DOHH2 (cell line): ENCODE measurements at regions not wholly inside any gene's neighbourhood (a gene's known extent, or its start where the extent isn't known, plus 50 kb on each side); places are given as distances from the start of the nearest gene placed in this dataset.

Experiments
- H3F3A ChIP-seq: fragments of 200-600 bp; sonication (generic), shearing (Covaris generic); 2 replicates; pipeline ENCODE4 v1.6.0; 2016; ENCODE audit warnings: antibody characterized with exemption, mild to moderate bottlenecking; ENCODE audit not compliant: control insufficient read depth, insufficient read depth
- H3K27ac ChIP-seq: fragments of 200-600 bp; sonication (generic); 2 replicates; pipeline ENCODE4 v1.5.1; 2014; ENCODE audit warnings: low read depth, mild to moderate bottlenecking, low read length, moderate library complexity
- H3K27me3 ChIP-seq: fragments of 200-600 bp; sonication (generic); 2 replicates; pipeline ENCODE4 v1.6.1; 2014; ENCODE audit warnings: mild to moderate bottlenecking, low read length, mixed read lengths; ENCODE audit not compliant: control insufficient read depth
- H3K36me3 ChIP-seq: fragments of 200-600 bp; sonication (generic); 2 replicates; pipeline ENCODE4 v1.6.1; 2014; ENCODE audit warnings: mild to moderate bottlenecking, low read length, moderate library complexity, mixed read lengths; ENCODE audit not compliant: control insufficient read depth
- H3K4me1 ChIP-seq: fragments of 200-600 bp; sonication (generic); 2 replicates; pipeline ENCODE4 v1.6.1; 2014; ENCODE audit warnings: mild to moderate bottlenecking, low read length, mixed read lengths; ENCODE audit not compliant: control insufficient read depth
- H3K4me2 ChIP-seq: fragments of 200-600 bp; sonication (generic); 2 replicates; pipeline ENCODE4 v1.6.0; 2014; ENCODE audit warnings: mild to moderate bottlenecking, low read length, moderate library complexity
- H3K4me3 ChIP-seq: fragments of 200-600 bp; sonication (generic); 2 replicates; pipeline ENCODE4 v1.5.1; 2014; ENCODE audit warnings: mild to moderate bottlenecking, low read length, mixed read lengths
- H3K79me2 ChIP-seq: fragments of 200-600 bp; sonication (generic); 2 replicates; pipeline ENCODE4 v1.6.1; 2014; ENCODE audit warnings: mild to moderate bottlenecking, low read length, mixed read lengths; ENCODE audit not compliant: control insufficient read depth
- H3K9me2 ChIP-seq: fragments of 200-600 bp; sonication (generic); replicated peaks from 2 replicates; pipeline ENCODE4 v1.6.1; 2014; ENCODE audit warnings: mild to moderate bottlenecking, low read length, mixed read lengths; ENCODE audit not compliant: control insufficient read depth
- H3K9me3 ChIP-seq: fragments of 200-600 bp; sonication (generic); 2 replicates; pipeline ENCODE4 v1.6.1; 2014; ENCODE audit warnings: antibody characterized with exemption, low read length, mixed read lengths; ENCODE audit not compliant: control insufficient read depth, insufficient read depth
- H4K20me1 ChIP-seq: fragments of 200-600 bp; sonication (generic); 2 replicates; pipeline ENCODE4 v1.6.0; 2014; ENCODE audit warnings: low read depth, mild to moderate bottlenecking, antibody characterized with exemption, low read length, moderate library complexity; ENCODE audit not compliant: control insufficient read depth, insufficient read depth
- CTCF ChIP-seq: fragments of 200-600 bp; sonication (generic); IDR thresholded peaks from one replicate; pipeline ENCODE4 v1.5.1; 2014; ENCODE audit warnings: antibody characterized with exemption, mild to moderate bottlenecking, low read depth, low read length; ENCODE audit not compliant: poor library complexity, severe bottlenecking
- EZH2phosphoT487 ChIP-seq: fragments of 200-600 bp; sonication (generic); IDR thresholded peaks from 2 replicates; pipeline ENCODE4 v1.6.1; 2017; ENCODE audit warnings: borderline replicate concordance, mild to moderate bottlenecking, antibody characterized with exemption, low read length, moderate library complexity, mixed read lengths

GRCh38 chr9:1776668-1777067 lies 238.5 kb upstream of the SMARCA2 start:
- no peaks in the 10 kb centered on the region for H3K36me3 ChIP-seq
- no peaks in the 10 kb centered on the region for H3K9me3 ChIP-seq
- H3K79me2 ChIP-seq = no peaks in the 10 kb centered on the region
- no peak overlapping the region for H3K4me3 ChIP-seq
- no peaks in the 10 kb centered on the region for H4K20me1 ChIP-seq
- no peaks in the 10 kb centered on the region for H3F3A ChIP-seq
- no peaks in the 10 kb centered on the region for H3K27me3 ChIP-seq
- no peak overlapping the region for H3K4me2 ChIP-seq
- no peak for TF ChIP-seq CTCF
- no peak for TF ChIP-seq EZH2phosphoT487
- no peaks in the 10 kb centered on the region for H3K4me1 ChIP-seq
- no peak overlapping the region for H3K27ac ChIP-seq
- no peaks in the 10 kb centered on the region for H3K9me2 ChIP-seq

GRCh38 chr9:1791191-1791590 lies 224.0 kb upstream of the SMARCA2 start:
- Histone ChIP-seq H3K4me3 (no peak overlapping the region), H3K79me2 (no peaks in the 10 kb centered on the region), H3K4me2 (no peak overlapping the region), H3K4me1 (no peaks in the 10 kb centered on the region), H3K36me3 (no peaks in the 10 kb centered on the region), H3F3A (no peaks in the 10 kb centered on the region), H3K27ac (no peak overlapping the region), H3K9me2 (no peaks in the 10 kb centered on the region), H3K9me3 (no peaks in the 10 kb centered on the region), H4K20me1 (no peaks in the 10 kb centered on the region), H3K27me3 (0 out of 2 replicates have a peak, but pooled peaks cover 4% of the 10 kb centered on the region)
- TF ChIP-seq CTCF (no peak), EZH2phosphoT487 (no peak)

GRCh38 chr9:1794547-1795270 lies 220.4 kb upstream of the SMARCA2 start:
- Histone ChIP-seq H3K27ac (no peak overlapping the region), H3K4me3 (no peak overlapping the region), H3K79me2 (no peaks in the 10 kb centered on the region), H3K4me2 (no peak overlapping the region), H3F3A (no peaks in the 10 kb centered on the region), H3K9me3 (no peaks in the 10 kb centered on the region), H4K20me1 (no peaks in the 10 kb centered on the region), H3K4me1 (no peaks in the 10 kb centered on the region), H3K27me3 (no peaks in the 10 kb centered on the region), H3K36me3 (no peaks in the 10 kb centered on the region), H3K9me2 (no peaks in the 10 kb centered on the region)
- TF ChIP-seq CTCF = no peak
- TF ChIP-seq EZH2phosphoT487 = no peak
